Calu3 (cell line): ENCODE measurements at regions not wholly inside any gene's neighbourhood (a gene's known extent, or its start where the extent isn't known, plus 50 kb on each side); places are given as distances from the start of the nearest gene placed in this dataset.

ENCODE experiments used
- BruUV-seq: library from RNA; stranded (reverse); fragments of 400-500 nt; replicated peaks from 2 replicates; lab custom pipeline; 2021; lab: Mats Ljungman, UMichigan
- CTCF ChIA-PET: fragments of 300-600 bp; sonication (Branson Sonifier 250); formaldehyde crosslinking; loops from one replicate; lab custom pipeline; 2022; ENCODE audit warnings: antibody characterized with exemption; lab: Charles Lee
- DNase-seq: peaks from one replicate; pipeline ENCODE4 v3.0.0; 2022
- H3K27ac Mint-ChIP-seq: one replicate; pipeline ENCODE4 v1.8.0; 2022; ENCODE audit warnings: mixed read lengths; ENCODE audit not compliant: unreplicated experiment
- H3K27me3 Mint-ChIP-seq: one replicate; pipeline ENCODE4 v1.8.0; 2022; ENCODE audit warnings: mixed read lengths; ENCODE audit not compliant: unreplicated experiment
- H3K36me3 Mint-ChIP-seq: one replicate; pipeline ENCODE4 v1.8.0; 2022; ENCODE audit warnings: mild to moderate bottlenecking, moderate library complexity, mixed read lengths; ENCODE audit not compliant: insufficient read depth, unreplicated experiment
- H3K4me1 Mint-ChIP-seq: one replicate; pipeline ENCODE4 v1.8.0; 2022; ENCODE audit warnings: mild to moderate bottlenecking, low read depth, mixed read lengths; ENCODE audit not compliant: unreplicated experiment
- H3K4me3 Mint-ChIP-seq: one replicate; pipeline ENCODE4 v1.8.0; 2022; ENCODE audit warnings: mild to moderate bottlenecking, low read depth, moderate library complexity, mixed read lengths; ENCODE audit not compliant: unreplicated experiment
- H3K9me3 Mint-ChIP-seq: one replicate; pipeline ENCODE4 v1.8.0; 2022; ENCODE audit warnings: low read depth, mixed read lengths; ENCODE audit not compliant: unreplicated experiment
- CTCF ChIP-seq: fragments of 200-600 bp; IDR thresholded peaks from one replicate; pipeline ENCODE4 v1.8.0; 2022; ENCODE audit warnings: antibody characterized with exemption; ENCODE audit not compliant: unreplicated experiment
- intact Hi-C: fragments of 100-400 bp; cut with micrococcal nuclease; formaldehyde crosslinking; loops from one replicate; pipeline ENCODE4 v1.10.0; 2022; ENCODE audit not compliant: unreplicated experiment

GRCh38 chr6:126945150-126945685, 173.3 kb upstream of the RSPO3 start:
- no peak overlapping the region for H3K4me3 Mint-ChIP-seq
- H3K27ac Mint-ChIP-seq, result no peak overlapping the region
- H3K4me1 Mint-ChIP-seq, result no peaks in the 10 kb centered on the region
- H3K27me3 Mint-ChIP-seq, result no peaks in the 10 kb centered on the region
- no peaks in the 10 kb centered on the region for H3K36me3 Mint-ChIP-seq
- CTCF ChIA-PET, result no interaction called here
- no peaks in the 10 kb centered on the region for H3K9me3 Mint-ChIP-seq
- no TSS peak for BruUV-seq
- no peak for DNase-seq
- TF ChIP-seq CTCF, result no peak
- intact Hi-C loops, result no loop called here

DNA sequence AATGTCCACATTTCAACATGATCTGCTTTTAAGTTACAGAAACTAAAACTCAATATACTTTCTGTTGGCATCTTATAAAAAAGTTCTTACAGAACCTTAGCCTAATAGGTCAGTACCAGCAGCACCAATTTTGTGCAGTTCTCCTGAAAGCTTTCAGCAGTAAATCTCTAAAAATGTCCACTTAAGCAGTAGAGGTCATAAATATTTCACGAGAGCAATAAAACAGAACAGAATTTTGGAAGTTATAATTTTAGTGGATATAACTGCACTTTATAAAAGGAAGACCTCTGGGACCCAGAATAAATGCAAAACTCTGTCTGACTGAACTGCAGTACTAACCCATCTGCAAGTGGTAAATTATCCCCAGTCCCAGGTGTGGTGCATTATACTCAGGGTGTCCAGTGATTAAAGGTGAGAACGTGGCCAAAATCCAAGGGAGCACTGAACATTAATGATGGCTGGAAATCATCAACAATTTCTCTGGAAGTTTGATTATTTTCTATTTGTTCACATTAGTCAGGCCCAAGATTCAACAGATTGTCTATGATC, 172.6 kb upstream of the RSPO3 start:
- Mint-ChIP-seq H3K36me3 (no peaks in the 10 kb centered on the region), H3K27ac (no peak overlapping the region), H3K9me3 (no peaks in the 10 kb centered on the region), H3K4me3 (no peak overlapping the region), H3K4me1 (no peaks in the 10 kb centered on the region), H3K27me3 (no peaks in the 10 kb centered on the region)
- no peak for DNase-seq
- CTCF ChIA-PET, result no interaction called here
- BruUV-seq, result no TSS peak
- TF ChIP-seq CTCF, result no peak
- intact Hi-C loops, result no loop called here

DNA sequence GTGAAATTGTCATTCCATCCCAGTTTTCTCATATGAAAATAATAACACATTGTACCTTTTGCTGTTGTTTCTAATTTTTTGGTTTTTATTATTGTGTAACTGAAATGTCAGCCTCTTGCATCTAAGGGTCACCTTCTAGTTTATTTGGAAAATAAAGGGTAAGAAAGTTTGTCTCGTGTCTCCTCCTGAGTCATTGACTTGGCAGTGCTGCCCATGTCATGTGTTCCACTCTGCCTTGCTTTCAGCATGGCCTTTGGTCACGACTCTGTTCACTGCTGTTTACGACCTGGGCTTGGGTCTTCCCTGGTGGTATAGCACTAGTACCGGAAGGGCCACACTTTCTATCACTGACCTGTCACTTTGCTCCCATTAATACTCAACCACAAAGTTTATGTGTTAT, 171.4 kb upstream of the RSPO3 start:
- no peak overlapping the region for H3K4me3 Mint-ChIP-seq
- no peaks in the 10 kb centered on the region for H3K27me3 Mint-ChIP-seq
- CTCF ChIA-PET, result interaction anchor here (0.7 kb wide), 1 partner anchor 148 kb away, joined by 3 read pairs; no protein-coding TSS in a partner anchor
- TF ChIP-seq CTCF, result no peak
- no peaks in the 10 kb centered on the region for H3K36me3 Mint-ChIP-seq
- H3K4me1 Mint-ChIP-seq, result no peaks in the 10 kb centered on the region
- no peak for DNase-seq
- BruUV-seq, result no TSS peak
- no peak overlapping the region for H3K27ac Mint-ChIP-seq
- H3K9me3 Mint-ChIP-seq, result no peaks in the 10 kb centered on the region
- intact Hi-C loops, result no loop called here

GRCh38 chr6:126949786-126950185, 168.7 kb upstream of the RSPO3 start:
- no peaks in the 10 kb centered on the region for H3K4me1 Mint-ChIP-seq
- no peak for TF ChIP-seq CTCF
- H3K27me3 Mint-ChIP-seq, result no peaks in the 10 kb centered on the region
- BruUV-seq, result no TSS peak
- intact Hi-C loops, result no loop called here
- no peaks in the 10 kb centered on the region for H3K36me3 Mint-ChIP-seq
- no peaks in the 10 kb centered on the region for H3K9me3 Mint-ChIP-seq
- no peak for DNase-seq
- H3K4me3 Mint-ChIP-seq, result no peak overlapping the region
- no peak overlapping the region for H3K27ac Mint-ChIP-seq
- CTCF ChIA-PET, result no interaction called here
